ENCODE measurements at regions not wholly inside any gene's neighbourhood (a gene's known extent, or its start where the extent isn't known, plus 50 kb on each side); places are given as distances from the start of the nearest gene placed in this dataset.

DNA sequence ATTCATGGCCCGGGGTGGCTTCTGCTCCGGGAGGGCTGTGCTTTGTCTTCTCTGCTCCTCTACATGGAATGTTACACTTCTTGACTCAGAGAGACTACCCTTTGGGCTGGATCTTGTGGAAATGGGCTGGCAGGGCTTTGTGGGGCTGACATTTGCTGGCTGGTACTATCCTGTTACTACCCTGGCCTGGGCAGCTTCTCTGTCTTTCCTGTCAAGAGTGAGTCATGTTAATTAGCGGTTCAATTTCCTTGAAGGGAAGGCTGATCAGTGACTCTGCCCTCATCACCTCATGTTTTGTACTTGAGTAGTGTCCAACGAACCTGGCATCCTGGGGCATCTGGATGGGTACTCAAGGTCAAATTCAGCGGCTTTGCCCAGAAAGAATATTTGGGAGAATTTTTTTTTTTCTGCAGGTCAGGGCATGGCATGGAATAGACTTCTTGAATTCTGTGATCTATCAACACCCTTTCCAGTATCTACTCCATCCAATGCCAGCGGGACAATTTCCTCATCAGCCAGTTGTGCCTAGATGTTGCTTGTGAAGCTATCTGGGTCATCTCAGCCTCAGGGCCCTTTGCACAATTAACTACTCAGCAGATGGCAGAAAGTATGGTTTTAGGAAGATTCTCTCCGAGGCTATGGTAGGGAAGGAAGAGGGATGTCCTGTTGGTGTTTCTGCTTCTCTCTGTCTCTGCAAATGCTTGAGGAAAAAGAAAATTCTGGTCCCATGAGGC, 140.5 kb upstream of the PLET1 start:
- DNase-seq (ENCODE audit: low spot score), result no peak

- no peak for DNase-seq (ENCODE audit: low spot score)
Measured at GRCh38 chr11:112403432-112403831, 142.8 kb upstream of the PLET1 start.

DNA sequence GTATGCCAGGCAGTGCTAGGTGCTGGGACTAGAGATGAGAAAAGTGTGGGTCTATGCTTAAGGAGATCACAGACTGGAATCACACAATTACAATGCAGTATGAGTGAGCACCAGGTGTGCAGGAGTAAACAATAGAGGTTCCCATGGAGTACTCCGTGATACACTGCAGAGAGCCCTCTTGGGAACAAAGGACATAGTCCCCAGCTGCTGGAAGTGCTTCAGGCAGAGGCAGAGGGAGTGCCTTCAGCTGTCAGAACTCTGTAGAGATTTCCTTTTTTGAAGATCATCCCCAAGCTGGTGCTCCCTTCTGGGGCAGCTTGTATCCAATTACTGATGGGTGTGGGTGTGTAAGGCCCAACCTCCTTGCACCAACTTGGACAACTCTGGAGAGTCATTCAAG, 143.5 kb upstream of the PLET1 start:
- no peak for DNase-seq (ENCODE audit: low spot score)

- DNase-seq (ENCODE audit: low spot score), result no peak
Measured at GRCh38 chr11:112408517-112408916, 147.9 kb upstream of the PLET1 start.

- DNase-seq (ENCODE audit: low spot score), result no peak
Measured at GRCh38 chr11:112410325-112410724, 149.7 kb upstream of the PLET1 start.

DNA sequence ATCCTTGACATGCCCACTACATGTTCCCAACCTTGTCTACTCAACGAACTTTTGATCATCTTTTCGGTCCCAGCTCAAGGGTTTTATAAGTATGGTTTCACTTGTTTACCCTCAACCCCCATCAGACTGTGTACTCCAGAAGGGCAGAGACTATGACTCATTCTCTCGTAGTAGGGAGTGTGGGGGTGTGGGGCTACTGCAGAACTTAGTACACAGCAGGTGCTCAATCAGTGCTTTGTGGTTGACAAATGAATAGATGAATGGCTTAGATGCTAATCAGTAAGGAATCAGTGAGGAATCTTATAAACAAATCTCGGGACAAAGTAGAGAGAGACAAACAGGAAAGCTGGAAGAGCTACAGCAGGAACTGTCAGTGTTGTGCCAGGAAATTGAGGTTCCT, 151.7 kb upstream of the PLET1 start:
- DNase-seq (ENCODE audit: low spot score), result no peak

GRCh38 chr11:112417339-112417738, 156.7 kb upstream of the PLET1 start:
- no peak for DNase-seq (ENCODE audit: low spot score)

DNA sequence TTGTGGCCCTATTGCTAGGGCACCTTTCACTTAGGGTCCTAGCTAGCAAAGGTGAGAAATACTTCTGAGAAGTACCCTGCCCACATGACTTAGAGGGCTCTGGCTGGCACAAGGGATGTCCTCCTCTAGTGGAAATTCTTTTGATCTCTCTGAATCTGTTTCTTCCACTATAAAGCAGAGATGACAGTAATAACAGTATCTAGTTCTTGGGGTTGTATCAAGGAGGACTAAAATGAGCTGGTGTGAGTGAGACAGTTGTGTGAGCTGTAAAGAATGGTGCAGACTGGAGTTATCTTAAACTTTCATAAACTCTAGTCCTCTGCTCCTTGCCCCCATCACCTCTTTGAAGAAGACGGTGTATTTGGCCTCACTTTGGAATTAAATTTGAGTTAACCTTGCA, 157.8 kb upstream of the PLET1 start:
- DNase-seq (ENCODE audit: low spot score), result no peak

- no peak for DNase-seq (ENCODE audit: low spot score)
Measured at GRCh38 chr11:112421879-112422278, 161.2 kb upstream of the PLET1 start.

- DNase-seq (ENCODE audit: low spot score), result no peak
Measured at GRCh38 chr11:112425121-112425520, 164.5 kb upstream of the PLET1 start.

GRCh38 chr11:112437096-112437495, 176.4 kb upstream of the PLET1 start:
- DNase-seq (ENCODE audit: low spot score), result no peak

GRCh38 chr11:112439614-112440013, 179.0 kb upstream of the PLET1 start:
- DNase-seq (ENCODE audit: low spot score), result no peak

- DNase-seq (ENCODE audit: low spot score), result no peak
Measured at GRCh38 chr11:112440518-112440917, 179.9 kb upstream of the PLET1 start.

GRCh38 chr11:112448168-112448567, 187.5 kb upstream of the PLET1 start:
- no peak for DNase-seq (ENCODE audit: low spot score)

DNA sequence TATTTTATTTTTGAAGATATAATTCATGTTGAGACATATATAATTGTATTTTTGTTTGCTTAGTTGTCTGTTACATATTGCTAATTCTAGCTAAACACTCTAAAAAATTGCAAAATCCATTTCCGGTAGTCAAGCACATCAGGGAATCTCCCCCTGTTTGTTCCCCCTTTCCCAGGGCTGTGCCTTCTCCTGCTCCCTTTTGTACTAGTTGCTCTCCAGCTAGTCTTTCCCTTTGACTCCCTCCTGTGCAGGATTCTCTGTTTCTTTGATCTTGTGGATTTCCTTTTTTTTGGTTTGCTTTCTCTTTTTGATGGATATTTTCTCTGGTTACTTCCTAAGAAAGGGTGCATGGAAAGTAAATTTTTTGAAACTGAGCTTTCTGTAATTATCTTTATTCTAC, 188.1 kb upstream of the PLET1 start:
- DNase-seq (ENCODE audit: low spot score), result no peak

GRCh38 chr11:112451250-112451649, 190.6 kb upstream of the PLET1 start:
- DNase-seq (ENCODE audit: low spot score), result no peak

DNA sequence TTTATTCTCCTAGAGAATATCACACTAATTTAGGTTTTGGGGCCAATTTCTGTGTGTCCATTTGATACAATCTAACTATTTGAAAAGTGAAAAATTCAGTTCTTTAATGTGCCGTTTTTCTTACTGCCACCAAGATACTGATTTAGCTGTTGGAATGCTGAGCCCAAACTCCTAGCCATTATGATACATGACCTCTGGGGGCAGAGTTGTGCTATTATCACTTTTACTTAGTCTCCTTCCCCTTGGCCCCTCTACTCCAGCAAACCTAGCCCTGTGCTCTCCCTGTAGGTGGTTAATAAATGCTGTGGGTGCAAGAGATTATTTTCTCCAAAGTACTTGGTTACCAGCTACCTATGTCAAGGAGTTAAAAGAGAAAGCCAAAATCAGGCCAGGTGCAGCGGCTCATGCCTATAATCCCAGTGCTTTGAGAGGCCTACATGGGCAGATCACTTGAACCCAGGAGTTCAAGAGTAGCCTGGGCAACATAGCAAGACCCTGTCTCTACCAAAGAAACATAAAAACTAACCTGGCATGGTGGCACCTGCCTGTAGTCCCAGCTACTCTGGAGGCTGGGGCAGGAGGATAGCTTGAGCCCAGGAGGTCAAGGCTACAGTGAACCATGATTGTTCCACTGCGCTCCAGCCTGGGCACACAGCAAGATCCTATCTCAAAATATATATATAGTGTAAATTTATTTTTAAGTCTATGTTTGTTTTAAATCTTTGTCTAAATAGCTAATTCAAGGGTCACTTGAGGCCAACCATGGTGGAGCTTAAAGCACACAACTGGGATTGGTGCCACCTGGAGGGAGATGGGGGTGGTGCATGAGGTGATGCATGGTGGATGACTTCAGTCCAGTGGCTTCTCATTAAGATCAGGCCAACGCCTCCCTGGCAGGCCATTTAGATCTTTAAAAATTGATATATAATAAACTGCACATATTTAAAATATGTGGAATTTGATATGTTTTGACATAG, 193.2 kb upstream of the PLET1 start:
- DNase-seq (ENCODE audit: low spot score), result no peak

GRCh38 chr11:112454841-112455240, 194.2 kb upstream of the PLET1 start:
- DNase-seq (ENCODE audit: low spot score), result no peak

GRCh38 chr11:112455791-112456190, 195.1 kb upstream of the PLET1 start:
- DNase-seq (ENCODE audit: low spot score), result no peak

DNA sequence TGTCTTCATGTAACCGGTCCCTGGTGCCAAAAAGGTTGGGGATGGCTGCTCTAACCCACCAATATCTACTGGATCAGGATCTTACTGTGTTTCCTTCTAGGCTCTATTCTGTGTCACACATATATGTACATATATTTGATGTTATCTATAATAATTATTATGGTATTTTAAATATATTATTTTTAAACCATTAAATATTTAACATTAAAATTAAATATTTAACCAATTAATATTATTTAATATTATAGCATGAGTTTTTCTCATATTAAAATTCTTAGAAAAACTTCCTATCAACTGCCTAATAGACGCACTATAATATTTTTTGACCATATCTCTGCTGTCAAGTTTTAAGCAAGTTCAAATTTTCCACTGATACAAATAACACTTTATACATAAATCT, 196.9 kb upstream of the PLET1 start:
- no peak for DNase-seq (ENCODE audit: low spot score)

DNA sequence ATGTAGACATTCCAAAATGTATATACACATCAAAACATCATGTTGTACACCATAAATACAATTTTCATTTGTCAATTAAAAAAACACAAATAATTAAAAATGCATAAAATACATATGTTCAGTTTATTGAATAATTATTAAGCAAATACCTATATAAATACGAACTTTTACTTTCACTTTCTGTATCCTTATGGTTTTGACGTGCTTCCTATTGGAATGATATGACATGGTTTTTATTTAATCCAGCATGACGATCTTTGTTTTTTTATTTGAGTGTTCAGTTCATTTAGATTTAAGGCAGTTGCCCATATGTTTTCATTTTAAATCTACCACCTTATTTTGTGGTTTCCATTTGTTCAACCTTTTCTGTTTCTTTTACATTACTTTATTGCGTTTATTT, 198.3 kb upstream of the PLET1 start:
- no peak for DNase-seq (ENCODE audit: low spot score)

- DNase-seq (ENCODE audit: low spot score), result no peak
Measured at GRCh38 chr11:112460141-112460540, 199.5 kb upstream of the PLET1 start.

DNA sequence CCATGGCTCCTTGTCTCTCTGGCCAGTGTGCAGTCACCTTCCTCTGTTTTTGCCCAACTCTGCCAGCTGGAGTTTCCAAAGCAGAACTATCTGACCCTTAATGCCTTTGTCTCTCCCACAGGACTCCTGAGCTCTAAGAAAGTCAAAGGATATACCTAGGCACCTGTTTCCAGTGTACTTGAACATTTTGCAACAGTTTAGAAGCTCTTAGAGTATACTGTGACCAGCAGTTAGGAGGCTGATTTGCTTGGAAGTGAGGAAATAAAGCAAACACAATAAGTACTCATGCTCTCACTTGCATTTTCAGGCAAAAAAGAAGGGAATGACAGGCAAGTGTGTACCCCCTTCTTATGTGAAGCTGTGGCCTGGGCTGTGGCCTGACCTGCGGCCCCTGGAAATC, 204.3 kb upstream of the PLET1 start:
- DNase-seq (ENCODE audit: low spot score), result no peak

Data from Ammon's horn (tissue), 1 donor.